Astrocyte of the hippocampus (primary cell): ENCODE measurements at regions not wholly inside any gene's neighbourhood (a gene's known extent, or its start where the extent isn't known, plus 50 kb on each side); places are given as distances from the start of the nearest gene placed in this dataset.

Experiments
- DNase-seq: peaks from one replicate; pipeline ENCODE4 v3.0.0; 2011; ENCODE audit warnings: low read depth, low spot score

- no peak for DNase-seq
These were observed 247.9 kb upstream of the VCX3A start for GRCh38 chrX:6782831-6783230.

GRCh38 chrX:6778544-6779503 lies 243.9 kb upstream of the VCX3A start:
- DNase-seq = peak; percentile 70

GRCh38 chrX:6777238-6778002 lies 242.5 kb upstream of the VCX3A start:
- DNase-seq = no peak

DNA sequence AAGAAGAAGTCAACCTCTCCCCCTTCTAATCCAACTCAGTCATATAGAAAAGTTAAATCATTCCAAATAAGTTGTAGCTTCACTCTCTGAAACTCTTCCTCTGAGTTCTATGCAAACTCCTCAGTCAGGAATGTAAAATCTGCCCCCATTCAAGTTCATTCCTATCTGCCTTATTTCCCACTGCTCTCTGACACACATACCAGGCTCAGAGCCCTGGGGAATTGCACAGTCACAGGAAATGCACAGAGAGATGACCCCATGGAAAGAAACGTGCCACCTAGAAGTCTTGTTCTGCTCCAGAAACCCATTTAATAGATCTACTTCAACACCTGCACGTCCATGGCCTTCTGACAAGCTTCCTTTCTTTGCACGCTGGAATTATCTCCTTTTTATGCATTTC lies 236.0 kb upstream of the VCX3A start:
- no peak for DNase-seq

- no peak for DNase-seq
These were observed 234.0 kb upstream of the VCX3A start for GRCh38 chrX:6768881-6769280.

DNA sequence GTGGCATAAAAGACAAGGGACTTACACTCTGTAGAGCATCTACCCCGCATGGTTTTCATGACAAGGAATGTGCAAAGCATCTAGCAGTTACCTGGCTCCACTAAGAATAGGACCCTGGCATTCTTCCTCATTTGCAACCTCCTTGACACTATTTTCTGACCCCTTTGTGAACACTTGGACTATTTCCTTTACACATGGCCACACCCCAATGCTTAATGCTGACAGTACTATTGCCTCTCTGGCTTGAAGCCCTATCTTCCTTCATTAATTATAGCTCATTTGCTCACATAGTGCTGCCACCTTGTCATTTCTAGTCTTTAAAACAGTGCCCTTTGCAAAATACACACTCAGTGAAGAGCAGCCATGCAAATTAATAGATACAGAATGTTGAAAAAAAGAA lies 226.3 kb upstream of the VCX3A start:
- no peak for DNase-seq

DNA sequence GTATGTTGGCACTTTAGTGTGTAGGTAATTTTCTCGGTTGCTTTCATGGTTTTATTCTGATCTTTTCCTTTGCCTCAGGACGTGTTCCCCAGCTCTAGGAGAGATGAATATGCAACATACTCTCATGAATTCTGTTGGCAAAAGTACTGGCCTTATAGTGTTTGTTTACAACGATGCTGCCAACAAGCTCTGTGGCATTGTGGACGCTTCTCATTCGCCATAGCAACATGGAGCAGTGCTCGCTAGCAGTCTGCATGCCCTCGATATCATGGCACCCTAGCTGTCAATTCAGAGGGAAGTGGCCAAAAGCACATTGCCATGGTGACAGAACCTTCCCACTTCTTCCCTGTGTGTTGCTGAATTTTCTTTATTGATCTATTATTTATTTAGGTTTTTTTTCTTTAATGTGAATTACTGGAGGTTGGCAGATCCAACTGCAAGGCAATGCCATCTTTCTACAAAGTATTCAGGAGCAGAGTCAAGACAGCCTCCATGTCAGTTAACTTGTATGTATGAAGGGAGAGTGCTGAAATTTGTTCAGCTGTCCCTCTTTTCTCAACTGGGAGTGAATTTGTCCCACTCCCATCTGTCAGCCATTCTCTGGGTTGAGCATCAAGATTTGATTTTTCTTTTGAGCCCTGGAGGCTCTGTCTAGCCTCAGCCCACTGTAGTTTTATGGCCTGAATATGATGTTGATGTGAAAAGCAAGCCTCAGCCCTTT lies 224.9 kb upstream of the VCX3A start:
- no peak for DNase-seq

DNA sequence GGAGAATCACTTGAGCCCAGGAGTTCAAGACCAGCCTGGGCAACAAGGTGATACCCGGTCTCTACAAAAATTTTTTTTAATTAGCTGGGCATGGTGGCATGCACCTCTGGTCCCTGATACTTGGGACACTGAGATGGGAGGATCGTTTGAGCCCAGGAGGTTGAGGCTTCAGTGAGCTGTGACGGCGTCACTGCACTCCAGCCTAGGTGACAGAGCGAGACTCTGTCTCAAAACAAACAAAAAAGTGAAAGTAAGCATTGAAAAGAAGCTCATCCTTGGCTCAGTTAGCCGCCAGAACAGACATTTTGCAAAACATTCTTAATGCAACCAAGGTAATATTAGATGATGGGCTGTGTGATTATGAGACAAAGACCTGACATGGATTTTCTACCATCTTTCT lies 223.3 kb upstream of the VCX3A start:
- no peak for DNase-seq

- no peak for DNase-seq
These were observed 222.7 kb upstream of the VCX3A start for GRCh38 chrX:6757631-6758030.

GRCh38 chrX:6748595-6748994 lies 213.7 kb upstream of the VCX3A start:
- DNase-seq = no peak

DNA sequence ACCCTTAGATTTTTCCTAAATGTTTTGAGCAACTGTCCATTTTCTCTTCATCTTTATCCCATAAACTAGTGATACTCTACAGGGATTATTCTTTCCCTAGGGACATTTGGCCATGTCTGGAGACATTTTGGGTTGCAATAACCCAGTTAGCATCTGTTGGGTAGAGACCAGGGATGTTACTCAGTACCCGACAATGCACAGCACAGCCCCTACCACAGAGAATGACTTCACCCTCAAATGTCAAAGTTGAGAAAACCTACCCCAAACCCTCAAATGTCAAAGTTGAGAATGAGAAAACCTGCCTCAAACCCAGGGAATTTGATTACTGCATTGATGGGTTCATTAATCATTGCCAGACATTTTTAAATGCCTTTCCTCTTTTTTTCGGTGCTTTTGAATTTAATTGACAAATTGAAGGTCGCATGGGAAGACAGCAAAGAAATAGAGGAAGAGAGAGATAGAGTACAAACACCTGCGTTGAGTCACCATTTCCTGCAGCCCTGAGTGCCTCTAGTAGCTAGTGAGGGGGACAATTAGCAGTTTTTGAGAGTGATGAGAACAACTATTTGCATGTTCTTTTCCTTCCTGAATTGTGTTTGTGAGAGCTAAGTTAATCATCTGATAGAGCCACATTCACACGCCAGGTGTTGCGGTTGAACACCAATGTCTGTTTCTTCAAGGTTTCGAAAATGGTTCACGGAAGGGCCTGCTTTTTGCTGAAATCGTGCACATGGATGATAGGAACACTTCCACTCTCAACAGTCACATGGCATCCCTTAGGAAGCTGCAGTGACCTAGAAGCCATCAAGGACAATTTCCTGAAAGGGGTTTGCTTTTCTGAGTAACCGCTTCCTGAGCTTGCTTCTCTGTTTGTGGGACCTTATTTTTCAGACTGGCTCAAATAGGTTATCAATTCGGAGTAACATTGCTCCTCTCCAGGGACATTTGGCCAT lies 203.9 kb upstream of the VCX3A start:
- DNase-seq = no peak

DNA sequence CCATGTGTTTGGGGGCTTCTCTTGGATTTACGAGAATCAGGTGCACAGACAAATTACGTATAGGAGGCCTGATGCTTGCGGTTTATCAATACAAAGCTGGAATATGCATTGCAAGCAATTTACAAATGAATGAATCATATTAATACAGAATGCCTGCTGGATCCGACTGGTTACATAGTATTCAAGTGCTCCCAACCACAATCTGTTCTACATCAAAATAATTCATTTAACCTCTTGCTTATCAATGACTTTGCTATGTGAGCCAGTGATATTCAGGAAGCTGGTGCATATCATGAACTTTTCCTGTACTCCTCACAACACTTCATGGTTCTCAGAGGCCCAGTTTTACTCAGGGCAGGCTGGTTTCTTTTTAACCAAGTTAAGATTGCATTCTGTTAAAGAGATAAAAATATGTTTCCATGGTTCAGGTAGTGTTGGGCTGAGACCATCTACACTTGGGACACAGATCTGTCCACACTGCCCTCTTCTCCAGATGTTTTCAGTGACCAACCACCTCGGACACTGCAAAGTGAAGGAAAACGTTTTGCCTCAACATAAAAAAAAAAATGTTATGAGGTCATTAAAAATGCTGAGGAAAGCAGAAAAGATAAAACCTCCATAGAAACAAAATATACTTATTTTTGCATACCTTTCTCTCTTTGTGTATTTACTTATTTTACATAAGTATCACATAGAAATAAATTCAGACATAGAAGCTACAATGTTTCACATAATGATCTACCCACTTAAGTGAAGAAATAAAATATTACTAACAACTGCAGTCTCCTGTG lies 200.1 kb upstream of the VCX3A start:
- DNase-seq = no peak

GRCh38 chrX:6732101-6732500 lies 197.2 kb upstream of the VCX3A start:
- no peak for DNase-seq

- DNase-seq = peak; percentile 3
These were observed 194.7 kb upstream of the VCX3A start for GRCh38 chrX:6729626-6730025.

DNA sequence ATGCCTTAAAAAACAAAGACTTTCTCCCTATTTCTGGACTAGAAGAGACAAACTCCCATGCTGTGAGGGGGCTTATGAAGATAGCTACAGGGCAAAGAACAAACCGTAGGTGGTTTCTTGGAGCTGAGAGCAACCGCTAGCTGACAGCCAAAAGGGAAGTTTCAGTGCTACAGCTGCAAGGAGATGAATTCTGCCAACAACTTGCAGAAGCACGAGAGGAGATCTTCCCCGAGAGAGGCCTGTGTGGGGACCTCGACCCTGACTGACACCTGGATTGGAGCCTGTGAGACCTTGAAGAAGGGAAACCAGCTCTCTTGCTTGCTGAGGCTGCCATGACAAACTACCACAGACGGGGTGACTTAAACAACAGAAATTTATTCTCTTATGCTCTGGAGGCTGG lies 183.8 kb upstream of the VCX3A start:
- DNase-seq = no peak

DNA sequence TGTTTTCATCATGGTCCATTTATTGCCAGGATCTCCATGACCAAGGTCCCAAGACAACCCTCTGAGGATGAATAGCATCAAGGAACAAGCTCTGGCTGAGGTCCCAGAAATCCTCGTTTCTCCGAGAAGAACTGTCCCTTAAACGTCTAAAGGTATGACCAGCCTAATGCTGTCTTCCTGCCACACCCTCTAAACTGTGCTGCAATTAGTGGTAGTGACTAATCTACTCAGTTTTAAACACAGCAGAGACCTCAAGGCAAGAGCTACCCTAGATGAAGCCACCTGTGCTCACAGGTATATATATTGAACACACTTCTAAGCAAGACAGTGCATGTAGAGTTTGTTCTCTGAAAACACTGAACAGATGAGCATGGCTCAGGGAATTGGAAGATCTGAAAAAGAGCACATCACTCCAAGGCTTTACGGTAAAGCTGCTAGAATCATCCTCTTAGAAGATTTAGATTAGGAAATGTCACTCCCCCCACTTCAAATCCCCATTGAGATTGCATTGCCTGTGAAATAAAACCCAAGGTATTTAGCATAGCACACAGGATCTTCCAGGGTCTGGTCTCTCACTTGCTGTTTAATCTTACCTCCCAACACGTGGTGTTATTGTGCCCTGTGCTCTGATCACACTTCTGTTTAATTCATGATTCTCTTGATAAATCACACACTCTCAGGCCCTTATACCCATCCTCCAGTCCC lies 173.9 kb upstream of the VCX3A start:
- DNase-seq = no peak

- DNase-seq = peak; percentile 38
These were observed 173.1 kb upstream of the VCX3A start for GRCh38 chrX:6708041-6708440.

DNA sequence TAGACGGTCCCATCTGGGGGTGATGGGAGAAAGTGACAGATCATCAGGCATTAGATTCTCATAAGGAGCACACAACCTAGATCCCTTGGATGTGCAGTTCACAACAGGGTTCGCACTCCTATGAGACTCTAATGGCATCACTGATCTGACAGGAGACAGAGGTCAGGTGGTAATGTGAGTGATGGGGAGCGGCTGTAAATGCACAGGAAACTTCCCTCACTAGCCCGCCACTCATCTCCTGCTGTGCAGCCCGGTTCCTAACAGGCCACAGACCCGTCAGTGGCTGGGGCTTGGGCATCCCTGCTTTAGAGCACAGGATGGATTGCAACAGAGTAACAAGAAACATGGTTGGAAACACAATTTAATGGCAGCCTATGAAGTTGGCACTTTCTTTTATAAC lies 172.6 kb upstream of the VCX3A start:
- DNase-seq = no peak

DNA sequence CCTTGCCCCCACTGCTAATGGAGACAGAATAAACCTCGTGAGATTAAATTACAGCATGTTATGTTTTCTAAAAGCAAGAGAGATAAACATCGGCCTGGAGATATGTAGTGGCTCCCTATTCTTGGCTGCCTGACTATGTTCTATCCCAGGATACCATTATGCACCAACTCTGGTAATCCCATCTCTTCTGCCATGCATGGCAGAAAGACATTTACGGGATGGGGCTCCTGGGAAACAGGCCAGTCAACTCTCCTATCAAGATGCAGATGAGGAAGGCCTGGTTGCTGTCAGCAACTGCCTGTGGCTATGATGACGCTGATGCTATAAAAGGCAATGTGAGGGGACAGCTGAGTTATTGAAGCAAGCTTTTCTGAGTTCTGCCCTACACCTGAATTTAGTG lies 166.2 kb upstream of the VCX3A start:
- DNase-seq = no peak

GRCh38 chrX:6695717-6696116 lies 160.8 kb upstream of the VCX3A start:
- DNase-seq = no peak
